Astrocyte (in vitro differentiated cells and primary cell): ENCODE measurements at regions not wholly inside any gene's neighbourhood (a gene's known extent, or its start where the extent isn't known, plus 50 kb on each side); places are given as distances from the start of the nearest gene placed in this dataset.

Experiments
- DNase-seq: peaks from one replicate; pipeline ENCODE4 v3.0.0-alpha.2; 2010; ENCODE audit warnings: low read depth
- FAIRE-seq: peaks from 2 replicates; lab custom pipeline; 2011; peaks lifted over from hg19 to GRCh38; lab: Jason Lieb, UNC
- H2AFZ ChIP-seq: 2 replicates; pipeline ENCODE4 v1.6.0; 2012; ENCODE audit warnings: low read depth, low read length, inconsistent platforms
- H3K27ac ChIP-seq: 2 replicates; pipeline ENCODE4 v1.5.1; 2011; ENCODE audit warnings: low read depth, low read length, inconsistent platforms
- H3K27me3 ChIP-seq: 2 replicates; pipeline ENCODE4 v1.6.0; 2011; ENCODE audit warnings: low read length, inconsistent platforms; ENCODE audit not compliant: insufficient read depth
- H3K36me3 ChIP-seq: 2 replicates; pipeline ENCODE4 v1.5.1; 2011; ENCODE audit warnings: low read length, inconsistent platforms; ENCODE audit not compliant: insufficient read depth
- H3K4me1 ChIP-seq: 2 replicates; pipeline ENCODE4 v1.5.1; 2011; ENCODE audit warnings: low read length, inconsistent platforms; ENCODE audit not compliant: insufficient read depth
- H3K4me2 ChIP-seq: 2 replicates; pipeline ENCODE4 v1.6.0; 2012; ENCODE audit warnings: low read length, inconsistent platforms
- H3K4me3 ChIP-seq: 2 replicates; pipeline ENCODE4 v1.5.1; 2011; ENCODE audit warnings: low read depth, mild to moderate bottlenecking, low read length, inconsistent platforms; ENCODE audit not compliant: insufficient read depth
- H3K79me2 ChIP-seq: 2 replicates; pipeline ENCODE4 v1.6.0; 2012; ENCODE audit warnings: mild to moderate bottlenecking, low read length, inconsistent platforms; ENCODE audit not compliant: insufficient read depth
- H3K9ac ChIP-seq: 2 replicates; pipeline ENCODE4 v1.6.0; 2012; ENCODE audit warnings: mild to moderate bottlenecking, low read length, inconsistent platforms
- H3K9me3 ChIP-seq: 2 replicates; pipeline ENCODE4 v1.5.1; 2012; ENCODE audit warnings: low read depth, mild to moderate bottlenecking, low read length, inconsistent platforms; ENCODE audit not compliant: insufficient read depth
- H4K20me1 ChIP-seq: 2 replicates; pipeline ENCODE4 v1.6.0; 2012; ENCODE audit warnings: low read length, inconsistent platforms; ENCODE audit not compliant: insufficient read depth
- H3K27ac Mint-ChIP-seq: one replicate; pipeline ENCODE4 v1.8.0; 2021; ENCODE audit warnings: mild to moderate bottlenecking, mixed read lengths; ENCODE audit not compliant: unreplicated experiment
- H3K27me3 Mint-ChIP-seq: one replicate; pipeline ENCODE4 v1.8.0; 2021; ENCODE audit warnings: low read depth, mixed read lengths; ENCODE audit not compliant: unreplicated experiment
- H3K36me3 Mint-ChIP-seq: one replicate; pipeline ENCODE4 v1.8.0; 2021; ENCODE audit warnings: low read depth, mixed read lengths; ENCODE audit not compliant: unreplicated experiment
- H3K4me1 Mint-ChIP-seq: one replicate; pipeline ENCODE4 v1.8.0; 2021; ENCODE audit warnings: low read depth, mixed read lengths; ENCODE audit not compliant: unreplicated experiment
- H3K4me3 Mint-ChIP-seq: one replicate; pipeline ENCODE4 v1.8.0; 2021; ENCODE audit warnings: mild to moderate bottlenecking, moderate library complexity, mixed read lengths; ENCODE audit not compliant: unreplicated experiment
- H3K9me3 Mint-ChIP-seq: one replicate; pipeline ENCODE4 v1.8.0; 2021; ENCODE audit warnings: mild to moderate bottlenecking, mixed read lengths; ENCODE audit not compliant: unreplicated experiment
- EZH2 ChIP-seq: IDR thresholded peaks from 2 replicates; pipeline ENCODE4 v1.6.1; 2012; ENCODE audit warnings: mild to moderate bottlenecking, low read length, inconsistent platforms; ENCODE audit not compliant: insufficient read depth
- TF ChIP-seq, protein P1 (sequence below): IDR thresholded peaks from 2 replicates; pipeline ENCODE4 v1.5.1; 2011; ENCODE audit warnings: low read depth, mild to moderate bottlenecking, inconsistent platforms, low read length, moderate library complexity; ENCODE audit not compliant: insufficient read depth

DNA sequence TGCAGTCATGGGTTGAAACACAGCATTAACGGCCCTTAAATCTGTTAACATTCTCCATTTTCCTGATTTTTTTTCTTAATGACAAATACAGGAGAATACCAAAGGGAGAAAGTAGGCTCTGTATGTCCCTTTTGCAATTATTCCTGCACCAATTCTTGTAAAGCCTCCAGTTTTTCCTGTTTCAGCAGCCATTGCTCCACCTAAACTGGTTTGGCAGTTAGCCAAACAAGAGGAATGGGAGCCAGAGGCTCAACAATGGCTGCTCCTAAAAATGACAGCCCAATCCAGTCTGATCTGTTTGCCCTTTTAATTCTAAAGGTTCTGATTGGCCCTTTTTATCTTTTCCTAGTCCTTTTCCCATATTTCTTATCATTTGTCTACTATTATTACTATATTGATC, 284.2 kb upstream of the SGK1 start:
- Histone ChIP-seq H4K20me1 (no peaks in the 10 kb centered on the region), H3K27me3 (no peaks in the 10 kb centered on the region), H3K36me3 (no peaks in the 10 kb centered on the region), H3K4me2 (no peak overlapping the region), H3K9ac (no peak overlapping the region), H2AFZ (no peak overlapping the region), H3K79me2 (no peaks in the 10 kb centered on the region), H3K27ac (no peak overlapping the region), H3K4me1 (no peaks in the 10 kb centered on the region), H3K4me3 (no peak overlapping the region), H3K9me3 (peaks cover 3% of the 10 kb centered on the region)
- TF ChIP-seq EZH2: no peak
- TF ChIP-seq, protein P1, sequence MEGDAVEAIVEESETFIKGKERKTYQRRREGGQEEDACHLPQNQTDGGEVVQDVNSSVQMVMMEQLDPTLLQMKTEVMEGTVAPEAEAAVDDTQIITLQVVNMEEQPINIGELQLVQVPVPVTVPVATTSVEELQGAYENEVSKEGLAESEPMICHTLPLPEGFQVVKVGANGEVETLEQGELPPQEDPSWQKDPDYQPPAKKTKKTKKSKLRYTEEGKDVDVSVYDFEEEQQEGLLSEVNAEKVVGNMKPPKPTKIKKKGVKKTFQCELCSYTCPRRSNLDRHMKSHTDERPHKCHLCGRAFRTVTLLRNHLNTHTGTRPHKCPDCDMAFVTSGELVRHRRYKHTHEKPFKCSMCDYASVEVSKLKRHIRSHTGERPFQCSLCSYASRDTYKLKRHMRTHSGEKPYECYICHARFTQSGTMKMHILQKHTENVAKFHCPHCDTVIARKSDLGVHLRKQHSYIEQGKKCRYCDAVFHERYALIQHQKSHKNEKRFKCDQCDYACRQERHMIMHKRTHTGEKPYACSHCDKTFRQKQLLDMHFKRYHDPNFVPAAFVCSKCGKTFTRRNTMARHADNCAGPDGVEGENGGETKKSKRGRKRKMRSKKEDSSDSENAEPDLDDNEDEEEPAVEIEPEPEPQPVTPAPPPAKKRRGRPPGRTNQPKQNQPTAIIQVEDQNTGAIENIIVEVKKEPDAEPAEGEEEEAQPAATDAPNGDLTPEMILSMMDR: no peak
- Mint-ChIP-seq H3K4me3 (no peak overlapping the region), H3K27ac (no peak overlapping the region), H3K4me1 (no peaks in the 10 kb centered on the region), H3K9me3 (peaks cover 17% of the 10 kb centered on the region), H3K27me3 (no peaks in the 10 kb centered on the region), H3K36me3 (peaks cover 4% of the 10 kb centered on the region)
- FAIRE-seq (no peak), DNase-seq (no peak)

DNA sequence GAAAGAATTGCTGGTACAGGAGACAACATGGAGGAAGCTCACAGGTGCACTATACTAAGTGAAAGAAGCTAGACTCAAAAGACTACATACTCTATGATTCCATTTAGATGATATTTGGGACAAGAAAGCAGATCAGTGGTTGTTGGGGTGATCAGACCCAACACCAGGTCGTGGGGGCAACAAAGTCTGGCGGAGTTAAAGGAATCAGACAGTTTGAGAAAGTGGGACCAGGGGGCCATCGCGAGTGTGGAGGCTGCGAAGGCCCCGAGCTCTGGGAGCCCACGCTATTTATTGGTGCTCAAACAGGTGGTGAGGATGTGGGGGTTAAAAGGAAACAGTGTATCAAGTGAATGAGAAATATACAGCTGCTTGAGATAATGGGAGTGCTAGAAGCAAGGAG, 282.8 kb upstream of the SGK1 start:
- Mint-ChIP-seq H3K4me1 (no peaks in the 10 kb centered on the region), H3K36me3 (peaks cover 4% of the 10 kb centered on the region), H3K4me3 (no peak overlapping the region), H3K27me3 (no peaks in the 10 kb centered on the region), H3K9me3 (peaks cover 17% of the 10 kb centered on the region), H3K27ac (no peak overlapping the region)
- Histone ChIP-seq H3K4me2 (no peak overlapping the region), H3K4me3 (no peak overlapping the region), H3K4me1 (no peaks in the 10 kb centered on the region), H3K27me3 (no peaks in the 10 kb centered on the region), H4K20me1 (no peaks in the 10 kb centered on the region), H3K36me3 (no peaks in the 10 kb centered on the region), H2AFZ (no peak overlapping the region), H3K9me3 (peaks cover 3% of the 10 kb centered on the region), H3K27ac (no peak overlapping the region), H3K79me2 (no peaks in the 10 kb centered on the region), H3K9ac (no peak overlapping the region)
- no peak for TF ChIP-seq EZH2
- TF ChIP-seq, protein P1: no peak
- no peak for FAIRE-seq
- no peak for DNase-seq

DNA sequence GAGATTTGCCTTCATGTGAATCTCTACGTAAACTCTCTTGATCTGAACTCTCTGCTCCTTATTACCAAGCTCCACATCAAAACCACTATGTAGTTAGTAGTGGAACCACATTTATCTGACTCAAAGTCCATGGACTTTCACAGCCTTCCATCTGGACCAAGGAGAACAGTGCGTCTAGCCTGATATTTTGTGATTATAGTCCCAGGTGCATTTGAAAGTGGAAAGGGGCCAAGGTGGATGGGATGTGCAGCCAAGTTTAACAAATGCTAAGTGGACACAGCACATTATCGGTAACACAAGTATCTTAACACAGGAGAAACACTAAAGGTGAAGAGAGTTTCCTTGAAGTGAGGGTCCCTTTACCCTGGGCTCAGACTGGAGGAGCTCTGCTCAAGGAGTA, 281.2 kb upstream of the SGK1 start:
- Mint-ChIP-seq H3K27ac (no peak overlapping the region), H3K4me1 (no peaks in the 10 kb centered on the region), H3K9me3 (peaks cover 13% of the 10 kb centered on the region), H3K4me3 (no peak overlapping the region), H3K36me3 (peaks cover 2% of the 10 kb centered on the region), H3K27me3 (no peaks in the 10 kb centered on the region)
- H3K4me1 ChIP-seq: no peaks in the 10 kb centered on the region
- no peaks in the 10 kb centered on the region for H4K20me1 ChIP-seq
- no peak for DNase-seq
- no peaks in the 10 kb centered on the region for H3K27me3 ChIP-seq
- no peaks in the 10 kb centered on the region for H3K79me2 ChIP-seq
- no peak overlapping the region for H2AFZ ChIP-seq
- H3K27ac ChIP-seq: no peak overlapping the region
- H3K9me3 ChIP-seq: peaks cover 3% of the 10 kb centered on the region
- FAIRE-seq: no peak
- TF ChIP-seq, protein P1: no peak
- no peak overlapping the region for H3K4me3 ChIP-seq
- no peaks in the 10 kb centered on the region for H3K36me3 ChIP-seq
- no peak overlapping the region for H3K9ac ChIP-seq
- H3K4me2 ChIP-seq: no peak overlapping the region
